BLaER1 (cell line): ENCODE measurements at regions not wholly inside any gene's neighbourhood (a gene's known extent, or its start where the extent isn't known, plus 50 kb on each side); places are given as distances from the start of the nearest gene placed in this dataset.

Experiments
- H3K27ac ChIP-seq: shearing (Covaris generic); formaldehyde crosslinking; 2 replicates; pipeline ENCODE4 v1.8.1; 2022
- H3K27me3 ChIP-seq: shearing (Covaris generic); formaldehyde crosslinking; 2 replicates; pipeline ENCODE4 v1.8.1; 2022
- H3K36me3 ChIP-seq: shearing (Covaris generic); formaldehyde crosslinking; 2 replicates; pipeline ENCODE4 v1.8.1; 2022
- H3K4me1 ChIP-seq: shearing (Covaris generic); formaldehyde crosslinking; 2 replicates; pipeline ENCODE4 v1.8.1; 2022
- H3K4me2 ChIP-seq: shearing (Covaris generic); formaldehyde crosslinking; 2 replicates; pipeline ENCODE4 v1.8.1; 2022
- H3K4me3 ChIP-seq: shearing (Covaris generic); formaldehyde crosslinking; 2 replicates; pipeline ENCODE4 v1.8.1; 2022
- H3K9ac ChIP-seq: shearing (Covaris generic); formaldehyde crosslinking; 2 replicates; pipeline ENCODE4 v1.8.1; 2022
- H3K9me3 ChIP-seq: shearing (Covaris generic); formaldehyde crosslinking; 2 replicates; pipeline ENCODE4 v1.8.1; 2022
- H4K20me1 ChIP-seq: shearing (Covaris generic); formaldehyde crosslinking; 2 replicates; pipeline ENCODE4 v1.8.1; 2022
- Cebpa-rat ChIP-seq: shearing (Covaris generic); IDR thresholded peaks from 2 replicates; pipeline ENCODE4 v1.8.1; 2022

GRCh38 chr6:26302941-26303559 is 61.9 kb upstream of the BTN3A2 start:
- Histone ChIP-seq H3K27me3 (no peaks in the 10 kb centered on the region), H4K20me1 (no peaks in the 10 kb centered on the region), H3K36me3 (no peaks in the 10 kb centered on the region), H3K27ac (no peak overlapping the region), H3K9ac (no peak overlapping the region), H3K4me3 (no peak overlapping the region), H3K4me1 (no peaks in the 10 kb centered on the region), H3K9me3 (no peaks in the 10 kb centered on the region), H3K4me2 (no peak overlapping the region)
- TF ChIP-seq Cebpa-rat, result no peak

DNA sequence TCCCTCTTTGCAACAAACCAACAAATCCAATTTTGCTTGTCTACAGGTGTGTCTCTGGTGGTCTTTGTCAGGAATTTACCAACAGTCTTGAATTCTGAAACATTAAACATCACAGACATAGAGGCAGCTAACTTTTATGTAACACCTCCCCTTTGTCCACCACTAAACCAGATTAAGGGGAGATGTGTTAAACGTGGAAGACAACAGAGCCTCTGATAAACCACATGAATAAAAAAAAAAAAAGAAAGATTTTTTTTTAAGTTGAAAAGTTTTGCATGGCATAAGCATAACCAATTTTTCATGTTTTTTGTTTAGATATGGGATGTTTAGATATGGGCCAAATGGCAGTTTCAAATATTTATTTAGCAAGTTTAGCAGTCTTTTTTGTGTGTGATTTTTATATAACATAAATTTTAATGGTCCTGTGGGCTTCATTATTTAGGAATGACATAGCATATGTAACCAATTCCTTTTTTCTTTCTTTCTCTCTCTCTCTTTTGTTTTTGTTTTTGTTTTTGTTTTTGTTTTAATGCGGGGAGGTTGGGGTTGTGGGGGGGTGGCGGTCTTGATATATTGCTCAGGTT is 60.7 kb upstream of the BTN3A2 start:
- no peak overlapping the region for H3K27ac ChIP-seq
- no peak for TF ChIP-seq Cebpa-rat
- H3K4me3 ChIP-seq, result peak overlapping the region; percentile 56; the same call in 1 of the 2 replicates
- no peaks in the 10 kb centered on the region for H3K36me3 ChIP-seq
- no peak overlapping the region for H3K9ac ChIP-seq
- no peaks in the 10 kb centered on the region for H3K27me3 ChIP-seq
- H3K4me1 ChIP-seq, result no peaks in the 10 kb centered on the region
- H3K4me2 ChIP-seq, result 0 out of 2 replicates have a peak overlapping the region, but pooled peaks have one; percentile 38
- no peaks in the 10 kb centered on the region for H3K9me3 ChIP-seq
- no peaks in the 10 kb centered on the region for H4K20me1 ChIP-seq

- Histone ChIP-seq H3K9me3 (no peaks in the 10 kb centered on the region), H3K4me1 (no peaks in the 10 kb centered on the region), H3K27me3 (no peaks in the 10 kb centered on the region), H4K20me1 (no peaks in the 10 kb centered on the region), H3K36me3 (no peaks in the 10 kb centered on the region), H3K4me3 (peak overlapping the region; percentile 56), H3K9ac (no peak overlapping the region), H3K4me2 (peak overlapping the region; percentile 38), H3K27ac (no peak overlapping the region)
- TF ChIP-seq Cebpa-rat, result no peak
These were observed 60.0 kb upstream of the BTN3A2 start for GRCh38 chr6:26304797-26305640.

- no peak overlapping the region for H3K9ac ChIP-seq
- H3K27me3 ChIP-seq, result no peaks in the 10 kb centered on the region
- H3K4me3 ChIP-seq, result peak overlapping the region; percentile 56; the same call in 1 of the 2 replicates
- no peak for TF ChIP-seq Cebpa-rat
- H3K9me3 ChIP-seq, result no peaks in the 10 kb centered on the region
- H3K36me3 ChIP-seq, result no peaks in the 10 kb centered on the region
- no peak overlapping the region for H3K27ac ChIP-seq
- H3K4me2 ChIP-seq, result 0 out of 2 replicates have a peak overlapping the region, but pooled peaks have one; percentile 38
- no peaks in the 10 kb centered on the region for H4K20me1 ChIP-seq
- no peaks in the 10 kb centered on the region for H3K4me1 ChIP-seq
These were observed 59.4 kb upstream of the BTN3A2 start for GRCh38 chr6:26305641-26305969.

- Histone ChIP-seq H3K27ac (no peak overlapping the region), H3K4me2 (no peak overlapping the region), H3K36me3 (no peaks in the 10 kb centered on the region), H3K9me3 (no peaks in the 10 kb centered on the region), H3K4me1 (no peaks in the 10 kb centered on the region), H3K9ac (no peak overlapping the region), H3K4me3 (no peak overlapping the region), H3K27me3 (no peaks in the 10 kb centered on the region), H4K20me1 (no peaks in the 10 kb centered on the region)
- TF ChIP-seq Cebpa-rat, result no peak
These were observed 58.8 kb upstream of the BTN3A2 start for GRCh38 chr6:26306232-26306631.

- Histone ChIP-seq H3K27ac (no peak overlapping the region), H3K27me3 (peaks cover 8% of the 10 kb centered on the region; the same call in 1 of the 2 replicates), H3K9ac (no peak overlapping the region), H3K4me2 (no peak overlapping the region), H3K36me3 (no peaks in the 10 kb centered on the region), H3K4me1 (peaks cover 12% of the 10 kb centered on the region; the same call in 1 of the 2 replicates), H3K9me3 (no peaks in the 10 kb centered on the region), H3K4me3 (no peak overlapping the region), H4K20me1 (no peaks in the 10 kb centered on the region)
- TF ChIP-seq Cebpa-rat, result no peak
These were observed 57.1 kb upstream of the BTN3A2 start for GRCh38 chr6:26307850-26308249.

- Histone ChIP-seq H3K27me3 (peaks cover 14% of the 10 kb centered on the region; the same call in 1 of the 2 replicates), H3K4me2 (no peak overlapping the region), H3K9ac (no peak overlapping the region), H4K20me1 (no peaks in the 10 kb centered on the region), H3K36me3 (no peaks in the 10 kb centered on the region), H3K4me3 (no peak overlapping the region), H3K9me3 (no peaks in the 10 kb centered on the region), H3K27ac (no peak overlapping the region), H3K4me1 (peaks cover 13% of the 10 kb centered on the region; the same call in 1 of the 2 replicates)
- no peak for TF ChIP-seq Cebpa-rat
These were observed 55.3 kb upstream of the BTN3A2 start for GRCh38 chr6:26309731-26310142.

DNA sequence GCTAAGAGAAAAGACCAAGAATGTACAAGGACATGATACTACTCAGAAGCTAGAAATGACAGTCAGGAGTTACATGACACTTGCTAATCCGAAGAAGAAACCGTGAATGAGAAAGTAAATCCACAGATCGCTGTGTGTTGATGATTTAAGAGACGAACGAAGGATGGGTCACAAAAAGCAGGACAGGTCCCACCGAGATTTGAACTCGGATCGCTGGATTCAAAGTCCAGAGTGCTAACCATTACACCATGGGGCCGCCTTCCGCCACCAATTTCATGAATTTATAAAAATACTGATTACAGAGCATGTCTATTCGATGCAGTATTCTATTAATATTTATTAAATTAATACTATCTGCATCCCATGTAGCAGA is 54.0 kb upstream of the BTN3A2 start:
- Histone ChIP-seq H3K27ac (no peak overlapping the region), H3K4me3 (no peak overlapping the region), H3K27me3 (peaks cover 14% of the 10 kb centered on the region; the same call in 1 of the 2 replicates), H4K20me1 (no peaks in the 10 kb centered on the region), H3K4me2 (no peak overlapping the region), H3K9me3 (no peaks in the 10 kb centered on the region), H3K9ac (no peak overlapping the region), H3K36me3 (no peaks in the 10 kb centered on the region), H3K4me1 (peaks cover 13% of the 10 kb centered on the region; the same call in 1 of the 2 replicates)
- no peak for TF ChIP-seq Cebpa-rat

DNA sequence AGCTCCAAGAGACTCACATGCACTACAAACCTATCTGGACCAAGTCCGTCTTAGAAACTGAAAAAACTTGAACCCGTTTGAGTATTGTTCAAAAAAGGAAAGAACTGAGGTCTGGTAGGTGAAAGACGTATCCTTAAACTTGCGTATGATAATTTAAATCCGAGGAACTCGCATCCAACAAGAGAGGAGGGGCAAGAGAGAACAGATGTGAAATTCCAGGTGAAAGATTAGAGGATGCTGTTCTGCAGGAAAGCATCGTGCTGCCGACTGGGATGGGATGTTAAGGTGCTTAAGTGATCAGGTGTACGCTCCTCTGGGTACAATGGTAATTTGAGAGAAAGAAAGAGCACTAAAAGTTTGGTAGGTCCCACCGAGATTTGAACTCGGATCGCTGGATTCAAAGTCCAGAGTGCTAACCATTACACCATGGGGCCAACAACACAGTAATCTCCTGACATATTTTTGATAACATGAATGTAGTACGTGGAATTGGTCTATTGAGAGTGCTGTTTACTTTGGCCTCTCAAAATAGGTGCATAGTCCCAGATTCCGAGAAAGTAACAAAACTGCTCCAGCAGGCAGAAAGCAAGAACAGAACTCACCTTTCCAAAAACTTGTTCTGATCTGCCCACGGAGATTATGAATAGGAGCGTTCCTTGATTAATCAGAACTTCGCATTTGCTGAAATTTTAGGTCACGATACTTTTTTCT is 53.5 kb upstream of the BTN3A2 start:
- H3K4me3 ChIP-seq, result peak overlapping the region; percentile 67; the same call in 1 of the 2 replicates
- no peak overlapping the region for H3K27ac ChIP-seq
- no peaks in the 10 kb centered on the region for H3K9me3 ChIP-seq
- H3K9ac ChIP-seq, result no peak overlapping the region
- peaks cover 13% of the 10 kb centered on the region; the same call in 1 of the 2 replicates for H3K4me1 ChIP-seq
- no peak for TF ChIP-seq Cebpa-rat
- peak overlapping the region; percentile 79 for H3K4me2 ChIP-seq
- H3K36me3 ChIP-seq, result no peaks in the 10 kb centered on the region
- no peaks in the 10 kb centered on the region for H4K20me1 ChIP-seq
- peaks cover 14% of the 10 kb centered on the region; the same call in 1 of the 2 replicates for H3K27me3 ChIP-seq
